ENCODE measurements at regions not wholly inside any gene's neighbourhood (a gene's known extent, or its start where the extent isn't known, plus 50 kb on each side); places are given as distances from the start of the nearest gene placed in this dataset.

DNA sequence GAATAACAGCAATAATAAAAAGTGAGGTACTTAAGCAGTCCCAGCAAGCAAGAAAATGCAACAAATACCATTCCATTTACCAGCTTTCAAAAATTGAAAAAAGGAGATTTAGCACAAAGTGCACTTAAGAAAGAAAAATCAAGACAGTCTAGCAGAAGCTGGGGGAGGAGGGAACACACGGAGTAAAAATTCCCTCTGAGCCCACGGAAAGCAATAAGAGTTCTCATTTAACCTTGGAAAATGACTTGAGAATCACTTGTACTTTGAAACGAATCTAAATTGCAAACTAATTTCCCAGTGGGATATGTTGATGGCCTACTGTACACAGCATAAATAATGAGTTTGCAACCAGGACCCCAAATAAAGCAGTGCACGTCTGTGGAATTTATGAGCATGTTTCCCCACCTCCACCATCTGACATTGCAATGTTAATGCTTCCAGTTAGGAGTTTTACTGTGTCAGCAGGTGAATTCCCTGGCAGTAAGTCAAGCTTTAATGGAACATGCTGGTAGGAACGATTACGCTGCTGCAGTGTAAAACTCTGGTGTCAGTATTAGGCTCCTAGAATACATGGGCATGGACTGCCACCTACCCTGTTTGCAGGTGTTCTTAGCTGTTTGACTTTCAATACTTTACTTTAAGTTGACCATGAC, 386.8 kb downstream of the HDGFL1 start:
- TF ChIP-seq CEBPB (IDR thresholded peaks at IDR 0.05; ENCODE audit: low read depth, low read length) (no peak), POLR2A (IDR thresholded peaks at IDR 0.05; ENCODE audit: low read depth, low read length) (no peak), RCOR1 (IDR thresholded peaks at IDR 0.05; ENCODE audit: insufficient replicate concordance, low read length) (no peak), MXI1 (IDR thresholded peaks at IDR 0.05; ENCODE audit: borderline replicate concordance, low read depth, low read length) (no peak), MAZ (IDR thresholded peaks at IDR 0.05; ENCODE audit: borderline replicate concordance, low read depth, low read length) (no peak), MAFK (IDR thresholded peaks at IDR 0.05; ENCODE audit: low read depth, low read length) (no peak), BHLHE40 (IDR thresholded peaks at IDR 0.05; ENCODE audit: low read depth, low read length) (no peak), SMC3 (IDR thresholded peaks at IDR 0.05; ENCODE audit: low read depth, low read length) (no peak)
- TF ChIP-seq, protein P1, sequence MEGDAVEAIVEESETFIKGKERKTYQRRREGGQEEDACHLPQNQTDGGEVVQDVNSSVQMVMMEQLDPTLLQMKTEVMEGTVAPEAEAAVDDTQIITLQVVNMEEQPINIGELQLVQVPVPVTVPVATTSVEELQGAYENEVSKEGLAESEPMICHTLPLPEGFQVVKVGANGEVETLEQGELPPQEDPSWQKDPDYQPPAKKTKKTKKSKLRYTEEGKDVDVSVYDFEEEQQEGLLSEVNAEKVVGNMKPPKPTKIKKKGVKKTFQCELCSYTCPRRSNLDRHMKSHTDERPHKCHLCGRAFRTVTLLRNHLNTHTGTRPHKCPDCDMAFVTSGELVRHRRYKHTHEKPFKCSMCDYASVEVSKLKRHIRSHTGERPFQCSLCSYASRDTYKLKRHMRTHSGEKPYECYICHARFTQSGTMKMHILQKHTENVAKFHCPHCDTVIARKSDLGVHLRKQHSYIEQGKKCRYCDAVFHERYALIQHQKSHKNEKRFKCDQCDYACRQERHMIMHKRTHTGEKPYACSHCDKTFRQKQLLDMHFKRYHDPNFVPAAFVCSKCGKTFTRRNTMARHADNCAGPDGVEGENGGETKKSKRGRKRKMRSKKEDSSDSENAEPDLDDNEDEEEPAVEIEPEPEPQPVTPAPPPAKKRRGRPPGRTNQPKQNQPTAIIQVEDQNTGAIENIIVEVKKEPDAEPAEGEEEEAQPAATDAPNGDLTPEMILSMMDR (conservative IDR thresholded peaks at IDR 0.05; ENCODE audit: low read depth, low read length), result no peak
- TF ChIP-seq, protein P2, sequence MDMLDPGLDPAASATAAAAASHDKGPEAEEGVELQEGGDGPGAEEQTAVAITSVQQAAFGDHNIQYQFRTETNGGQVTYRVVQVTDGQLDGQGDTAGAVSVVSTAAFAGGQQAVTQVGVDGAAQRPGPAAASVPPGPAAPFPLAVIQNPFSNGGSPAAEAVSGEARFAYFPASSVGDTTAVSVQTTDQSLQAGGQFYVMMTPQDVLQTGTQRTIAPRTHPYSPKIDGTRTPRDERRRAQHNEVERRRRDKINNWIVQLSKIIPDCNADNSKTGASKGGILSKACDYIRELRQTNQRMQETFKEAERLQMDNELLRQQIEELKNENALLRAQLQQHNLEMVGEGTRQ (IDR thresholded peaks at IDR 0.05; ENCODE audit: low read depth, low read length), result no peak
